ENCODE measurements at regions not wholly inside any gene's neighbourhood (a gene's known extent, or its start where the extent isn't known, plus 50 kb on each side); places are given as distances from the start of the nearest gene placed in this dataset.

DNA sequence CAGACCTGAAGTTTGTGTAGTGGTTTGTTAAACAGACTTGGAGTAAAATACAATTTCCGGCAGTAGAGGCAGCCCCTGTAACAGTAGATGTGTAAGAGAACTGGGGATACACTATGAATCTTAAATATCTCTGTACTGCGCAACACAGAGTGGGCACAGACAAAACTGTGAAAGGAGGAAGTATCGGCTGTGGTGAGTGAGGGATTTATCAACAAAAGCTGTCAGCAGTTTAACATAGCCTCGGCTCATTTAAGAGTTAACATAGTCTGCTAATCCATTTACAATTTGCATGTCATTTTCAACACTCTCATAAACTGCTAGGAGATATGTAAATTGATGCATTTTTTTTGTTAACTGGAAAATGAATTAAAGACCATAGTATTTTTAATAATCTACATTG is 225.2 kb downstream of the ZWINT start:
- TF ChIP-seq, protein P1, sequence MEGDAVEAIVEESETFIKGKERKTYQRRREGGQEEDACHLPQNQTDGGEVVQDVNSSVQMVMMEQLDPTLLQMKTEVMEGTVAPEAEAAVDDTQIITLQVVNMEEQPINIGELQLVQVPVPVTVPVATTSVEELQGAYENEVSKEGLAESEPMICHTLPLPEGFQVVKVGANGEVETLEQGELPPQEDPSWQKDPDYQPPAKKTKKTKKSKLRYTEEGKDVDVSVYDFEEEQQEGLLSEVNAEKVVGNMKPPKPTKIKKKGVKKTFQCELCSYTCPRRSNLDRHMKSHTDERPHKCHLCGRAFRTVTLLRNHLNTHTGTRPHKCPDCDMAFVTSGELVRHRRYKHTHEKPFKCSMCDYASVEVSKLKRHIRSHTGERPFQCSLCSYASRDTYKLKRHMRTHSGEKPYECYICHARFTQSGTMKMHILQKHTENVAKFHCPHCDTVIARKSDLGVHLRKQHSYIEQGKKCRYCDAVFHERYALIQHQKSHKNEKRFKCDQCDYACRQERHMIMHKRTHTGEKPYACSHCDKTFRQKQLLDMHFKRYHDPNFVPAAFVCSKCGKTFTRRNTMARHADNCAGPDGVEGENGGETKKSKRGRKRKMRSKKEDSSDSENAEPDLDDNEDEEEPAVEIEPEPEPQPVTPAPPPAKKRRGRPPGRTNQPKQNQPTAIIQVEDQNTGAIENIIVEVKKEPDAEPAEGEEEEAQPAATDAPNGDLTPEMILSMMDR (IDR thresholded peaks at IDR 0.05; ENCODE audit: insufficient read depth, low read length) = no peak
- TF ChIP-seq GABPA (IDR thresholded peaks at IDR 0.05; ENCODE audit: low read depth) (no peak), POLR2AphosphoS5 (IDR thresholded peaks at IDR 0.05; ENCODE audit: low read depth) (no peak)
- H3K4me3 ChIP-seq (replicated peaks; ENCODE audit: insufficient read depth, low read length) = no peak overlapping the region
- peak in 1 of 2 experiments; percentile 9 for DNase-seq (ENCODE audit: low read depth in 1 of 2, low spot score in 1 of 2)
- no peak overlapping the region for H3K27ac ChIP-seq (replicated peaks)
- H3K27me3 ChIP-seq (ENCODE audit: insufficient read depth, poor library complexity, severe bottlenecking) = no peaks in the 10 kb centered on the region

DNA sequence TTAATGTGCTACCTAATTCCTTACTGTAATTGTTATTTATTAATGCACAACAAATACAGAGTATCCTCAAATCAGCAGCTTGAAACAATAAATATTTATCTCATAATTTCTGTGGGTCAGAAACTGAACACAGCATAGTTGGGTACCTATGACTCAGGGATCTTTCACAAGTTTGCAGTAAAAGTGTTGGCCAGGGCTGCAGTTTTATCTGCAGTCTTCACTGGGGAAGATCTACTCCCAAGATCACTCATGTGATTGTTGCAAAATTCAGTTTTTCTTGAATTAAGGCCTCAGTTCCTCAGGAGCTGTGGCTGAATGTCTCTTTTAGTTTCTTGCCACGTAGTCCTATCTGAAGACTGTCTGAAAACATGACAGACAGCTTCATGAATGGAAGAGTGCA is 237.8 kb downstream of the ZWINT start:
- no peak for TF ChIP-seq SPI1 (IDR thresholded peaks at IDR 0.05; ENCODE audit: borderline replicate concordance, low read depth)
- DNase-seq (ENCODE audit: low read depth in 1 of 2, low spot score in 1 of 2) = no peak
- Histone ChIP-seq H3K4me3 (replicated peaks; ENCODE audit: insufficient read depth, low read length) (no peak overlapping the region), H3K27ac (replicated peaks) (no peak overlapping the region), H3K27me3 (ENCODE audit: insufficient read depth, poor library complexity, severe bottlenecking) (no peaks in the 10 kb centered on the region)

GRCh38 chr10:56116684-56117083 is 244.4 kb downstream of the ZWINT start:
- H3K27ac ChIP-seq (replicated peaks) = no peak overlapping the region
- TF ChIP-seq SPI1 (IDR thresholded peaks at IDR 0.05; ENCODE audit: borderline replicate concordance, low read depth) (no peak), POLR2AphosphoS5 (IDR thresholded peaks at IDR 0.05; ENCODE audit: low read depth) (no peak), GABPA (IDR thresholded peaks at IDR 0.05; ENCODE audit: low read depth) (no peak), REST (IDR thresholded peaks at IDR 0.05; ENCODE audit: insufficient replicate concordance, low read depth) (no peak)
- TF ChIP-seq, protein P1 (IDR thresholded peaks at IDR 0.05; ENCODE audit: insufficient read depth, low read length) = no peak
- no peaks in the 10 kb centered on the region for H3K27me3 ChIP-seq (ENCODE audit: insufficient read depth, poor library complexity, severe bottlenecking)
- no peak for DNase-seq (ENCODE audit: low read depth in 1 of 2, low spot score in 1 of 2)
- no peak overlapping the region for H3K4me3 ChIP-seq (replicated peaks; ENCODE audit: insufficient read depth, low read length)

- Histone ChIP-seq H3K27me3 (ENCODE audit: insufficient read depth, poor library complexity, severe bottlenecking) (no peaks in the 10 kb centered on the region), H3K4me3 (replicated peaks; ENCODE audit: insufficient read depth, low read length) (no peak overlapping the region), H3K27ac (replicated peaks) (no peak overlapping the region)
- TF ChIP-seq GABPA (IDR thresholded peaks at IDR 0.05; ENCODE audit: low read depth) (no peak), REST (IDR thresholded peaks at IDR 0.05; ENCODE audit: insufficient replicate concordance, low read depth) (no peak), POLR2AphosphoS5 (IDR thresholded peaks at IDR 0.05; ENCODE audit: low read depth) (no peak), SPI1 (IDR thresholded peaks at IDR 0.05; ENCODE audit: borderline replicate concordance, low read depth) (no peak)
- TF ChIP-seq, protein P1 (IDR thresholded peaks at IDR 0.05; ENCODE audit: insufficient read depth, low read length) = no peak
- DNase-seq (ENCODE audit: low read depth in 1 of 2, low spot score in 1 of 2) = no peak
Measured at GRCh38 chr10:56109454-56109853, 251.6 kb downstream of the ZWINT start.

Measured in HL-60 (cell line).